Skin epidermis (tissue), 12 donors: ENCODE measurements at regions not wholly inside any gene's neighbourhood (a gene's known extent, or its start where the extent isn't known, plus 50 kb on each side); places are given as distances from the start of the nearest gene placed in this dataset.
"Not testable (repeated sequence)": the region's sequence is repeated elsewhere in the genome, so short reads cannot be mapped to it uniquely, and the experiment has no call there.

Source experiments
- H3K27ac ChIP-seq, 21 experiments: fragments of 200-600 bp; sonication (generic) in 11 of 21; one replicate each; pipeline ENCODE4 v1.5.0; 2020; ENCODE audit warnings: mild to moderate bottlenecking in 3 of 21, inconsistent platforms in 2 of 21, moderate library complexity in 2 of 21
- H3K4me3 ChIP-seq, 7 experiments: fragments of 200-600 bp; sonication (generic) in 2 of 7; one replicate each; pipeline ENCODE4 v1.5.0; 2020; ENCODE audit warnings: inconsistent platforms in 2 of 7, mild to moderate bottlenecking in 2 of 7, moderate library complexity in 1 of 7

DNA sequence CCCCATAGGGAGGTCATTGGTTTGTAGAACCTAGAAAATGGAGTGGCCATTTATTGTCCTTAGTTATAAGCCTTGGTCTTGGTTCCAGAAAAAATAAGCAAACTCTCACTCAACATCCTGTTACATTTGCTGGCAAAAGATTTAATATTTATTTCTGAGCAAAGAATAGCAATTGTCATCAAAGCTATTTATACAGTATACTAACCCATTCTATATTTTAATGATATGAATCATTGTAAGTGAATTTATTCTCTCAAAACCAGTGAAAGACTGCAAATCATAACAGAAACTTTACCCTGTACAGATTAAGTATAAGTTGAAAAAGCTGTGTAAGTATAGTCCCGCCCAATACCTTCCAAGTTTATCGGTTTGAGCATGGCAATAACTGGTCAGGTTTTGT is 364.4 kb downstream of the CD109 start:
- Histone ChIP-seq H3K27ac (no peak overlapping the region), H3K4me3 (no peak overlapping the region)

DNA sequence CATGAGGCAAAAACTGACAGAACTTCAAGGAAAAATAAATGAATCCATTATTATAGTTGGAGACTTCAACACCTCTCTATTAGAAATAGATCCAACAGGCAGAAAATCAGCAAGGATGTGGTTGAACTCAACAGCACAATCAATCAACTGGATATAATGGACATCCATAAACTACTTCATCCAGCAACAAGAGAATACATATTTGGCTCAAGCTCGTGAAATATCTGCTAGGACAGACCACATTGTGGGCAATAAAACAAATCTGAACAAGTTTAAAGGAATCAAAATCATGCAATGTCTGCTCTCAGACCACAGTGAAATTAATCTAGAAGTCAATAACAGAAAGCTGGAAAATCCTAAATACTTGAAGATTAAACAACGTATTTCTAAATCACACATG is 362.6 kb downstream of the CD109 start:
- Histone ChIP-seq H3K4me3 (no peak overlapping the region), H3K27ac (no peak overlapping the region)

- H3K4me3 ChIP-seq, result no peak overlapping the region
- no peak overlapping the region for H3K27ac ChIP-seq
Measured at GRCh38 chr6:74057326-74057725, 361.3 kb downstream of the CD109 start.

- Histone ChIP-seq H3K27ac (no peak overlapping the region), H3K4me3 (no peak overlapping the region)
Measured at GRCh38 chr6:74054190-74054589, 358.2 kb downstream of the CD109 start.

- no peak overlapping the region for H3K27ac ChIP-seq
- no peak overlapping the region for H3K4me3 ChIP-seq
Measured at GRCh38 chr6:74050921-74051320, 354.9 kb downstream of the CD109 start.

DNA sequence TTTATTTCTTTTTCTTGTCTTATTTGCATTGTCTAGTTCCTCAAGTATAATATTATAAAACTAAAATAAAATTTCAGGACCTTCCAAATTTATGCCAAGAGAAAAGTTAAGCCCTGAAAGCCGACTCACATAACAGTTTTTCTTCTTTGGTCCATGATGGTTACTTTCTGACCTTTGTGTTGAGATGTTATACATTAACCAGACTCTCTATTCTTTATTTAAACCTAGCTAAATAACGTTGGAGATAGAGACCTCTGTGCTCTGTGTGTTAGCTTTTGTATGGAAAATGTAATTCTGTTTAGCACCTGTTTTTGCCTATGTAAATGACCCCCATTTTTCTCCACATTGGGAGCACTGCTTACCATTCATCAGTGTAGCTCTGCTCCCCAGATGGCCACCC is 352.4 kb downstream of the CD109 start:
- H3K4me3 ChIP-seq, result no peak overlapping the region
- no peak overlapping the region for H3K27ac ChIP-seq

DNA sequence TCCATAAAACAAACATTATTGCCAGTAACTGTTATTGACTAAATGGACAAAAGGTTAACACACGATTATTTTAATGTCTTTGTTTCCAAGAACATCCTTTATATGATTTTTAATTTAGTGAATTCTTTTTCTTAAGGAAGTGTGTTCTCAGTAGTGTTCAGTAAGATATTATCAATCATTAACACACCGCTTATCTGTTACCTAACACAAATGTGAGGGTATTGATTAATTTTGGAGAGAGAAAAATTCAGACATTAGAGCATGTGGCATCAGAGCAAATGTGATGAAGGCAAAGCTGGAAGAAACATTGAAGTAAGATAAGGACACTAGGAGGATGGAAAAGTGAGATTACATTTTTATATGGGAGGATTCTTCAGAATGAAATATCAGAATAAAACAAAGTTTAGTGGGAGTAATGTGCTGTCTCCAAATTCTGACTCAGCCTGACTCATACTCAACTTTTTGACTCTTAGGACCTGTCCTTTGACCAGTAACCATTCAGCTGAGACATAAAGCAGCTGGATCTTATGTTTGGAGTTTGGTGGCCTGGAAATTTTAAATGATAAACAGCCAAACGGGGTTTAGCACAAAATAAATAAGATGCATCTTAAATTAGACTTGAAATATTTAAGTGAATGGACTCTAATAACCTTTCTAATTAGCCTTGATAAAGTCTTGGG is 348.6 kb downstream of the CD109 start:
- Histone ChIP-seq H3K4me3 (no peak overlapping the region), H3K27ac (no peak overlapping the region)

DNA sequence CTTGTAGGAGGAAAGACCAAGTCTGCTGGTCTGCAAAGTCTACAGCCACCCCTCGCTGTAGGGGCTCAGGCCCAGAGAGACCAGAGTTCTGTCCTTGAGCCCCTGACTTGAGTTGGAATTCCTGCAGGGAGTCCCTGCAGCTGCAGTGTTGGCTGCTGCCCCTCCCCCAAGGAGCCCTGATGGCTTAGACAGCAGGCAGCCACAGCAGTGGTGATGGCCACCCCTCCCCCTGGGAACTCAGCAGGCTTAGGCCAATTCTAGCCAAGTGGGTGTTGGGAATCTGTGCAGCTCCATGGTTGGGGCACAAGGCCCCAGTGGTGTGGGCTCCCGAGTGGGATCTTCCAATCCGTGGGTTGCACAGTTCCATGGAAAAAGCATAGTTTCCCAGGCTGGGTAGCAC is 345.4 kb downstream of the CD109 start:
- no peak overlapping the region for H3K4me3 ChIP-seq
- no peak overlapping the region for H3K27ac ChIP-seq

GRCh38 chr6:74018825-74019224 is 322.8 kb downstream of the CD109 start:
- Histone ChIP-seq H3K27ac (no peak overlapping the region), H3K4me3 (no peak overlapping the region)

DNA sequence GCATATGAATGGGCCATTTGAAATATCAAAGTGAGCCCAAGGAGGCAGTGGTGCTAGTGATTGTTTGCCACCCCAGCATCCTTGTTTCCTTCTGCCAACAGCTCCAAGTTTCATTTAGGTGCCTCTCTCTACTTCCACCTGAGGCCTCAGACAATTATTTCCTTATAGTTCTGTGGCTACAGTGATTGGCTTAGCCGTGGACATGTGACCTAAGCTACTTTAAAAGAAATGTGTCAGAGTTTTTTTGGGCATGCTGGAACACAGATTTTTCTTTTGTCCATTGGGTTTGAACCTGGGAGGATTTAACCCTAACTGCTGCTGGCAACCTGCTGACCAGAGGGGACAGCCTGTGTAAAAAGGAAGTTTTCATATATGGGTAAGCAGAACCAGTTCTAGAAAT is 319.4 kb downstream of the CD109 start:
- Histone ChIP-seq H3K4me3 (no peak overlapping the region), H3K27ac (no peak overlapping the region)

- Histone ChIP-seq H3K27ac (no peak overlapping the region), H3K4me3 (no peak overlapping the region)
Measured at GRCh38 chr6:74000666-74001490, 304.9 kb downstream of the CD109 start.

- H3K27ac ChIP-seq, H3K4me3 ChIP-seq: not testable (repeated sequence)
Measured at GRCh38 chr6:73990609-73991238, 294.7 kb downstream of the CD109 start.

DNA sequence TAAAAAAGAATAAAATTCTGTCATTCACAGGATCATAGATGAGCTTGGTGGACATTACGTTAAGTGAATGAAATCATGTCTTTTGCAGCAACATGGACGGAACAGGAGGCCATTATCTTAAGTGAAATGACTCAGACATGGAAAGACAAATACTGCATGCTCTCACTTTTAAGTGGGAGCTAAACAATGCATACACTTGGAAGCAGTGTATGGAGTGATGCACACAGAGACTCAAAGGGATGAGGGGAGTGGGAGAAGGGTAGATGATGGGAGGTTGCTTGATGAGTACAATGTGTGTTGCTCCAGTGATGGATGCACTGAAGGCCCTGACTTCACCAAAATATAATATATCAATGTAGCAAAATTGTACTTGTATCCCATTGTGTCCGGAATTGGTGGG is 293.4 kb downstream of the CD109 start:
- Histone ChIP-seq H3K27ac (no peak overlapping the region), H3K4me3 (no peak overlapping the region)

- Histone ChIP-seq H3K4me3 (no peak overlapping the region), H3K27ac (peak overlapping the region in 1 of 21 experiments; percentile 33)
Measured at GRCh38 chr6:73985891-73986290, 289.9 kb downstream of the CD109 start.

- Histone ChIP-seq H3K4me3 (no peak overlapping the region), H3K27ac (peak overlapping the region in 1 of 21 experiments; percentile 66)
Measured at GRCh38 chr6:73984571-73985210, 288.7 kb downstream of the CD109 start.

DNA sequence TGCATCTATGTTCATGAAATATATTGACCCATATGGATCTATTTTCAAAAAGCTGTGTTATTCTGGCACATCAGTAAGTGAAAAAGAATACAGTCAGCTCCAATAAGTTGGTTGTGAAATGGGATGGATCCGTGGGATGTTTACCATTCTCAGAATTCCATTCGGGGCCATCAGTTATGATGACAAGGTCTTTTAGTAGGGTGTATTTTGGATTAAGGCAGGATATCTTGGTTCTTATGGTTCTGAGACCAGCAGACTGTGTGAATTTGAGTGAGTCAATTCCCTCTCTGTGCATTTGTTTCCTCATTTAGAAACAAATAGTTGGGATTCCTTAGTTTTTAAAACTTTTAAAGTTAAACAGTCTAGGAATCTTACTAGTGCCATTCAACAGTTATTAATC is 287.4 kb downstream of the CD109 start:
- H3K4me3 ChIP-seq, result no peak overlapping the region
- peak overlapping the region in 2 of 21 experiments; percentile 44 to 64 for H3K27ac ChIP-seq

DNA sequence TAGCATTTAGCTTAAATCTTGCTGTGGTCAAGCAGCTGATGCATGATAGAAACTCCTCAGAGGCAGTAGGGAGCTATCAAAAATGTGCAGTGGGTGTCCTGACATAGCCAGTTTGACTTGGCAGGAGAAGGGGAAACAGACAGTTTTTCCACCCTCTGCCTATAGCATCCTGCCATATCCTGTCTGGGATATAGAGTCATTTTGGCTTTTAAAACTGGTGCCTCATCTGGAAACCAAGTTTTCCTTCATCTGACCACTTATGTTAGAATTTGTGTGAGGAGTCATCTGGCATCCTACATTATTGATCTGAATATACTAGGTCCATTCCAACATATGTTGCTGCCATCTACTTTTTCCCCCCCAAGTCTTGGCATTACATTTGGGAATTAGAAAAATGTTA is 284.1 kb downstream of the CD109 start:
- Histone ChIP-seq H3K4me3 (no peak overlapping the region), H3K27ac (no peak overlapping the region)

DNA sequence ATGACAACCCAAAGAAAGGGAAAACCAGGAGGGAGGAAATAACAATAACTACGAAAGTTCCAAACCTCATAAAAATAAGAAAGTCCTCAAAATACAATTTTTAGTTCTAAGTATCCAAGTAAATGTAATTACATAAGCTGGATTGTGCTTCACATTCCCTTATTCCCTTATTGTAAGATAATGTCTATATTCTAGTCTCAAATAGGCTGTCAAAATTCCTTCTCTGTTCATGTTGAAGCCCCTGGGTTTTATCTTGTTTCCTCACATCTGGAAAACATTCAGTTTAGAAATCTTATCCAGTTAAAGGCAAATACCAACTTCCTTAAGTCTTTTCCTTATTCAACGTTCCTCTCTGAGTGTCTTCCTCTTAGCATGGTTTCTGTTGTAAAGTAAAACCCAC is 282.3 kb downstream of the CD109 start:
- H3K27ac ChIP-seq, result no peak overlapping the region

GRCh38 chr6:73972518-73972917 is 276.5 kb downstream of the CD109 start:
- H3K4me3 ChIP-seq, H3K27ac ChIP-seq: not testable (repeated sequence)

More for the DNA sequence above, 282.3 kb downstream of the CD109 start:
- no peak overlapping the region for H3K4me3 ChIP-seq
